ENCODE measurements at regions not wholly inside any gene's neighbourhood (a gene's known extent, or its start where the extent isn't known, plus 50 kb on each side); places are given as distances from the start of the nearest gene placed in this dataset.
"Not testable (repeated sequence)": the region's sequence is repeated elsewhere in the genome, so short reads cannot be mapped to it uniquely, and the experiment has no call there.

DNA sequence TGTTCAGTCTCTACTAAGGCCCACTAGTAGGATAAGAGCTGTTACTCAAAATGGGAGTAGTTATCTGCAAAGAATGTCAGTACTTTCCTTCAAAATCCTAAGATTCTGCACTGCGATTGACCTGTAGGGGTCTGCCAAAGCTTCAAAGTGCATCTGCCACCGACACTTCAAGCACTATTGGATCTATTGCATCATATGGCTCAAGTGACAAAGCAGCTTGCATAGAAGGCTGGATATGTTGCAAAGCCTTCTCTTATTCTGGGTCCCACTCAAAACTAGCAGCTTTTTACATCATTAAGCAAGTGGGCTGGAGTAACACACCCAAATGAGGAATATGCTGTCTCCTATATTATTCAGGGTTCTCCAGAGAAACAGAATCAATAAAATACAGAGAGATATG, 115.4 kb upstream of the EMCN start:
- no peaks in the 10 kb centered on the region for H3K27me3 ChIP-seq
- no peaks in the 10 kb centered on the region for H3K9me3 ChIP-seq
- no peaks in the 10 kb centered on the region for H3K36me3 ChIP-seq
- intact Hi-C loops (cut with DNase I): no loop called here
- DNase-seq (ENCODE audit: extremely low spot score in 2 of 2): no peak
- H3K27ac ChIP-seq: no peak overlapping the region
- no peak overlapping the region for H3K4me3 ChIP-seq
- H3K4me1 ChIP-seq: no peaks in the 10 kb centered on the region
- TF ChIP-seq POLR2A (IDR thresholded peaks at IDR 0.05): no peak
- TF ChIP-seq, protein P1, sequence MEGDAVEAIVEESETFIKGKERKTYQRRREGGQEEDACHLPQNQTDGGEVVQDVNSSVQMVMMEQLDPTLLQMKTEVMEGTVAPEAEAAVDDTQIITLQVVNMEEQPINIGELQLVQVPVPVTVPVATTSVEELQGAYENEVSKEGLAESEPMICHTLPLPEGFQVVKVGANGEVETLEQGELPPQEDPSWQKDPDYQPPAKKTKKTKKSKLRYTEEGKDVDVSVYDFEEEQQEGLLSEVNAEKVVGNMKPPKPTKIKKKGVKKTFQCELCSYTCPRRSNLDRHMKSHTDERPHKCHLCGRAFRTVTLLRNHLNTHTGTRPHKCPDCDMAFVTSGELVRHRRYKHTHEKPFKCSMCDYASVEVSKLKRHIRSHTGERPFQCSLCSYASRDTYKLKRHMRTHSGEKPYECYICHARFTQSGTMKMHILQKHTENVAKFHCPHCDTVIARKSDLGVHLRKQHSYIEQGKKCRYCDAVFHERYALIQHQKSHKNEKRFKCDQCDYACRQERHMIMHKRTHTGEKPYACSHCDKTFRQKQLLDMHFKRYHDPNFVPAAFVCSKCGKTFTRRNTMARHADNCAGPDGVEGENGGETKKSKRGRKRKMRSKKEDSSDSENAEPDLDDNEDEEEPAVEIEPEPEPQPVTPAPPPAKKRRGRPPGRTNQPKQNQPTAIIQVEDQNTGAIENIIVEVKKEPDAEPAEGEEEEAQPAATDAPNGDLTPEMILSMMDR (IDR thresholded peaks at IDR 0.05): no peak
- no peak for TF ChIP-seq POLR2AphosphoS5 (IDR thresholded peaks at IDR 0.05; ENCODE audit: insufficient read depth in 1 of 2, low read depth in 1 of 2)

DNA sequence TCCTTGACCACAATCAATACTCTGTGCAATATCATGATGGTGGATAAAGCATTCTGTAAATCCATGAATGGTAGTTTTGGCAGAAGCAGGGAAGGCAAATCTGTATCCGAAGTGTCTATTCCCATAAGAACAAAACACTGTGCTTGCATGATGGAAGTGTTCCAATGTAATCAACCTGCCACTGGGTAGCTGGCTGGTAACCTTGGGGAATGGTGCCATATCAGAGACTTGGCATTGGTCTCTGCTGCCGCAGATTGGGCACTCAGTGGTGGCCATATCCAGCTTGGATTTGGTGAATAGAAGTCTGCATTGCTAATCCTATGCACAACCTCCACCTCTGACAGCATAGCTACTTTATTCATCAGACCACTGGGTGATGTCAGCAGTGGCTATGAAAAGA, 114.3 kb upstream of the EMCN start:
- no peak for TF ChIP-seq POLR2A (IDR thresholded peaks at IDR 0.05)
- TF ChIP-seq, protein P1 (IDR thresholded peaks at IDR 0.05): no peak
- no peak for TF ChIP-seq POLR2AphosphoS5 (IDR thresholded peaks at IDR 0.05; ENCODE audit: insufficient read depth in 1 of 2, low read depth in 1 of 2)
- DNase-seq (ENCODE audit: extremely low spot score in 2 of 2): no peak
- no peaks in the 10 kb centered on the region for H3K27me3 ChIP-seq
- H3K4me3 ChIP-seq: no peak overlapping the region
- intact Hi-C loops (cut with DNase I): no loop called here
- H3K4me1 ChIP-seq: no peaks in the 10 kb centered on the region
- H3K9me3 ChIP-seq: no peaks in the 10 kb centered on the region
- H3K27ac ChIP-seq: no peak overlapping the region
- no peaks in the 10 kb centered on the region for H3K36me3 ChIP-seq

DNA sequence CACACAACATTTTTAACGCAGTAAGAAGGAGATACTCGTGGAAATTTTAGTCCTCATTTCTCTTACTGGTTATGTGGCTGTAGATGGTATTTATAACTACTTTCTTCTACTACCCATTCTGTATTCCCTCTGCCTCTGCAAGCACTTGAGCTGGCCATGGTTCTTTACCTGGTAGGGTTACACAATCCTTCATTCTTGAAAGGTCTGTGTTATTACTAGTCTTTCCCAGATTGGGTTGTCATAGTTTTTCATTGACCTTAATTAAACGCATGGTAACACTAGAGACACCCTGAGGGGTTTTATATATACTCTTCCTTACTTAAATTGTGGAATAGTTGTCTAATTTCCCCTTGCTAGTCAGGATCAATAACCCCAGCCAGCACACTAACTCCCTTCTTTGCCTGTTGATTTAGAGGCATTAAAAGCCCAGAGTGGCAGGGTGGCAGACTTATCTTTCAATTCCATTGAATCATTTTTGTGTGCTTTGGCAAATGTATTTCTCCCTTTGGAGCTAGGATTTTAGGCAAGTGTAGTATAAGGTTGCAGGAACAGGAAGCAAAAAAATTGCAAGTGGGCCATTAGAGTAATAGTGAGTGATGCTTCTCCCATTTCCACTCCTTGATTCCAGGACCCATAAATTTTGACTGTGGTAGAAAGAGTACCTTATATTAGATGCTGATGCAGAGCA, 113.6 kb upstream of the EMCN start:
- H3K27me3 ChIP-seq: no peaks in the 10 kb centered on the region
- H3K4me3 ChIP-seq: no peak overlapping the region

DNA sequence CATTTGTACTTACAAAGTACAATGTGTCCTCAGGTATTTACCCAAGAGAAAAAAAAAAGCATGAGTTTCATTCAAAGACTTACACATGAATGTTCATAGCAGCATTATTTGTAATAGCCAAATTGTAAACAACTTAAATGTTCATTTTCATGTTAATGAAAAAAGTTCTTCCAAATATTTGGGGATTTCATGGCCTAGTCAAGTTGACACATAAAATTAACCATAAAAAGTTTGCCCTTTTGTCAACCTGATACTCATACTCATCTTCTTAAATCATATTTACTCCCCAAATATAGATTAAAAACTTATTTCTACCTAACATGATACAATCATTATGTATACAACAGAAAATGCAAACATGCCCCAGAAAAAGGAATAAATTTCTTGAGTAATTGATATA, 112.5 kb upstream of the EMCN start:
- intact Hi-C loops (cut with DNase I): no loop called here
- DNase-seq (ENCODE audit: extremely low spot score in 2 of 2): no peak
- Histone ChIP-seq H3K27ac (no peak overlapping the region), H3K27me3 (no peaks in the 10 kb centered on the region), H3K9me3 (no peaks in the 10 kb centered on the region), H3K4me3 (no peak overlapping the region), H3K4me1 (no peaks in the 10 kb centered on the region), H3K36me3 (no peaks in the 10 kb centered on the region)
- no peak for TF ChIP-seq POLR2A (IDR thresholded peaks at IDR 0.05)

More for the DNA sequence above, 113.6 kb upstream of the EMCN start:
- no peaks in the 10 kb centered on the region for H3K9me3 ChIP-seq
- H3K27ac ChIP-seq: no peak overlapping the region
- no peak for DNase-seq (ENCODE audit: extremely low spot score in 2 of 2)
- no peaks in the 10 kb centered on the region for H3K4me1 ChIP-seq
- no peaks in the 10 kb centered on the region for H3K36me3 ChIP-seq
- intact Hi-C loops (cut with DNase I): no loop called here
- TF ChIP-seq, protein P1 (IDR thresholded peaks at IDR 0.05): no peak
- TF ChIP-seq POLR2AphosphoS5 (IDR thresholded peaks at IDR 0.05; ENCODE audit: insufficient read depth in 1 of 2, low read depth in 1 of 2) (no peak), POLR2A (IDR thresholded peaks at IDR 0.05) (no peak)

DNA sequence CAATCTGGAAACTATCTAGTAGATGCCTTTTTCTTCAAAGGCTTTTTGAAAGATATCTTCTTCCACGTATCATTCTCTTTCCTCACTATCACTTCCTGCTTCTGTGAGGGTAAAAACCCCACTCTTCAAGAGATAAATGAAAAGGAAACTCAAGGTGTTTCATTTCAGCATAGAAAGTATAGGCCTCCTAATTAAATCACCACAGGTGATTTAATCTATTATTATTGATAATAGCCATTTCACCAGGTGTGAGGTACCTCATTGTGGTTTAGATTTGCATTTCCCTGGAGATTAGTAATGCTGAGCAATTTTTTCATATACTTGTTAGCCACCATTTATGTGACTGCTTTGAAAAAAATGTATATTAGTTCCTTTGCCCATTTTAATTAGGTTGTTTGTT, 92.0 kb upstream of the EMCN start:
- Histone ChIP-seq H3K36me3 (no peaks in the 10 kb centered on the region), H3K27me3 (no peaks in the 10 kb centered on the region), H3K9me3 (no peaks in the 10 kb centered on the region), H3K4me3 (no peak overlapping the region), H3K4me1 (no peaks in the 10 kb centered on the region), H3K27ac (no peak overlapping the region)
- no peak for TF ChIP-seq POLR2AphosphoS5 (IDR thresholded peaks at IDR 0.05; ENCODE audit: insufficient read depth in 1 of 2, low read depth in 1 of 2)
- no peak for TF ChIP-seq POLR2A (IDR thresholded peaks at IDR 0.05)
- TF ChIP-seq, protein P1 (IDR thresholded peaks at IDR 0.05): no peak
- intact Hi-C loops (cut with DNase I): no loop called here
- no peak for DNase-seq (ENCODE audit: extremely low spot score in 2 of 2)

DNA sequence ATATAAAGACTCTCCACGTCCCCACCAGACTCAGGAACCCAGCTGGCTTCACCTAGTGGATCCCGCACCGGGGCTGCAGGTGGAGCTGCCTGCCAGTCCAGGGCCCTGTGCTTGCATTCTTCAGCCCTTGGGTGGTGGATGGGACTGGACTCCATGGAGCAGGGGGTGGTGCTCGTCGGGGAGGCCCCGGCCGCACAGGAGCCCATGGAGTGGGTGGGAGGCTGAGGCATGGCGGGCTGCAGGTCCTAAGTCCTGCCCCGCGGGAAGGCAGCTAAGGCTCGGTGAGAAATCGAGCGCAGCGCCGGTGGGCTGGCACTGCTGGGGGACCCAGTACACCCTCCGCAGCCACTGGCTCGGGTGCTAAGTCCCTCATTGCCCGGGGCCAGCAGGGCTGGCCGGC, 90.8 kb upstream of the EMCN start:
- H3K4me1 ChIP-seq; H3K4me3 ChIP-seq; intact Hi-C loops (cut with DNase I); H3K9me3 ChIP-seq; DNase-seq (ENCODE audit: extremely low spot score in 2 of 2); H3K36me3 ChIP-seq; H3K27me3 ChIP-seq; H3K27ac ChIP-seq: not testable (repeated sequence)

All from vagina (tissue), 2 donors.